GM19023 (cell line): ENCODE measurements at regions not wholly inside any gene's neighbourhood (a gene's known extent, or its start where the extent isn't known, plus 50 kb on each side); places are given as distances from the start of the nearest gene placed in this dataset.
A peak's percentile ranks its signal among the peaks of the same experiment; 100 is the strongest.

Experiments used
- ATAC-seq: cut with Tn5 transposase; IDR thresholded peaks from one replicate; pipeline ENCODE4 v1.9.1; 2021; ENCODE audit warnings: mild to moderate bottlenecking, moderate library complexity; ENCODE audit not compliant: unreplicated experiment

GRCh38 chr9:550333-550732 is 291.2 kb upstream of the DMRT1 start:
- no peak for ATAC-seq

GRCh38 chr9:551986-552929 is 289.2 kb upstream of the DMRT1 start:
- no peak for ATAC-seq

GRCh38 chr9:555493-555892 is 286.0 kb upstream of the DMRT1 start:
- ATAC-seq, result no peak

GRCh38 chr9:556199-556598 is 285.3 kb upstream of the DMRT1 start:
- ATAC-seq, result no peak

GRCh38 chr9:556675-557074 is 284.8 kb upstream of the DMRT1 start:
- no peak for ATAC-seq

- ATAC-seq, result no peak
Observed at GRCh38 chr9:557601-558201, 283.8 kb upstream of the DMRT1 start.

GRCh38 chr9:561427-561826 is 280.1 kb upstream of the DMRT1 start:
- no peak for ATAC-seq

- no peak for ATAC-seq
Observed at GRCh38 chr9:563200-563599, 278.3 kb upstream of the DMRT1 start.

GRCh38 chr9:565528-565927 is 276.0 kb upstream of the DMRT1 start:
- no peak for ATAC-seq

- peak; percentile 76 for ATAC-seq
Observed at GRCh38 chr9:567128-567746, 274.3 kb upstream of the DMRT1 start.

- ATAC-seq, result peak; percentile 14
Observed at GRCh38 chr9:567747-568305, 273.7 kb upstream of the DMRT1 start.

- no peak for ATAC-seq
Observed at GRCh38 chr9:569296-569695, 272.2 kb upstream of the DMRT1 start.

- no peak for ATAC-seq
Observed at GRCh38 chr9:570187-570586, 271.3 kb upstream of the DMRT1 start.

GRCh38 chr9:571066-571465 is 270.4 kb upstream of the DMRT1 start:
- no peak for ATAC-seq

GRCh38 chr9:571741-572140 is 269.8 kb upstream of the DMRT1 start:
- no peak for ATAC-seq

GRCh38 chr9:573691-574410 is 267.6 kb upstream of the DMRT1 start:
- ATAC-seq, result no peak

- ATAC-seq, result no peak
Observed at GRCh38 chr9:575139-575538, 266.4 kb upstream of the DMRT1 start.

- no peak for ATAC-seq
Observed at GRCh38 chr9:580652-581342, 260.7 kb upstream of the DMRT1 start.

GRCh38 chr9:581673-582497 is 259.6 kb upstream of the DMRT1 start:
- ATAC-seq, result no peak
